HCT116 (cell line): ENCODE measurements at regions not wholly inside any gene's neighbourhood (a gene's known extent, or its start where the extent isn't known, plus 50 kb on each side); places are given as distances from the start of the nearest gene placed in this dataset.

Source experiments
- CEBPB ChIP-seq: IDR thresholded peaks from 2 replicates; pipeline ENCODE4 v1.6.1; 2012; ENCODE audit warnings: low read depth
- EGR1 ChIP-seq: IDR thresholded peaks from 2 replicates; pipeline ENCODE4 v1.6.1; 2012; ENCODE audit warnings: low read depth
- EZH2 ChIP-seq: fragments of 200-600 bp; sonication (generic); IDR thresholded peaks from 2 replicates; pipeline ENCODE4 v1.6.1; 2017; ENCODE audit warnings: antibody characterized with exemption, mixed run types
- POLR2A ChIP-seq: IDR thresholded peaks from 2 replicates; pipeline ENCODE4 v1.7.0; 2011; ENCODE audit warnings: borderline replicate concordance; ENCODE audit not compliant: insufficient read depth, insufficient read length; ENCODE audit errors: extremely low read depth
- TF ChIP-seq, protein P1 (sequence below), 3 experiments: fragments of 200-600 bp in 1 of 3; sonication (generic) in 1 of 3; IDR thresholded peaks in 2 of 3; conservative IDR thresholded peaks in 1 of 3; 2 replicates each; pipeline ENCODE4 v1.5.1; 2012 to 2017; ENCODE audit warnings: low read depth in 2 of 3, low read length in 2 of 3, antibody characterized with exemption in 1 of 3, borderline replicate concordance in 1 of 3, control low read depth in 1 of 3, mild to moderate bottlenecking in 1 of 3, mixed read lengths in 1 of 3, mixed run types in 1 of 3, moderate library complexity in 1 of 3; ENCODE audit not compliant: insufficient read depth in 1 of 3
- TF ChIP-seq, protein P2 (sequence below): IDR thresholded peaks from 2 replicates; pipeline ENCODE4 v1.6.1; 2012; ENCODE audit warnings: low read depth

DNA sequence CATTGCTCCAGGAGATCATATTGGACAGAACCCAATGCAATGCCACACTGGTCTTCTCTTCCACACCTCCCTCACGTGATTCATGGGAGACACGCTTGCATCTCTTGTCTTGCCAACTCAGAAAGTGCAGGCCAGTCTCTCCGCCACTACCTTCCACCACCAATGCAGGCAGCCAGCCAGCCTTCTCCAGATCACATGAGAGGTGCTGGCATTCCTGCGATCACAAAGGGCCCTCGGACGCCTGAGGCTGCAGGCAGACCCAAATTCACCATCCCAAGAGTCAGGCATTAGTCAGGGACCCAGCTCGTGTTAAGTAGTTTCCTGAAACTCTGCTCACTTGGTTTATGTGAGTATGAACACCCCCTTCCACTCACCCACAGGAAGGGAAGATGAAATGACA, 437.0 kb upstream of the ETAA1 start:
- TF ChIP-seq POLR2A (no peak), EZH2 (no peak), CEBPB (no peak), EGR1 (no peak)
- TF ChIP-seq, protein P1, sequence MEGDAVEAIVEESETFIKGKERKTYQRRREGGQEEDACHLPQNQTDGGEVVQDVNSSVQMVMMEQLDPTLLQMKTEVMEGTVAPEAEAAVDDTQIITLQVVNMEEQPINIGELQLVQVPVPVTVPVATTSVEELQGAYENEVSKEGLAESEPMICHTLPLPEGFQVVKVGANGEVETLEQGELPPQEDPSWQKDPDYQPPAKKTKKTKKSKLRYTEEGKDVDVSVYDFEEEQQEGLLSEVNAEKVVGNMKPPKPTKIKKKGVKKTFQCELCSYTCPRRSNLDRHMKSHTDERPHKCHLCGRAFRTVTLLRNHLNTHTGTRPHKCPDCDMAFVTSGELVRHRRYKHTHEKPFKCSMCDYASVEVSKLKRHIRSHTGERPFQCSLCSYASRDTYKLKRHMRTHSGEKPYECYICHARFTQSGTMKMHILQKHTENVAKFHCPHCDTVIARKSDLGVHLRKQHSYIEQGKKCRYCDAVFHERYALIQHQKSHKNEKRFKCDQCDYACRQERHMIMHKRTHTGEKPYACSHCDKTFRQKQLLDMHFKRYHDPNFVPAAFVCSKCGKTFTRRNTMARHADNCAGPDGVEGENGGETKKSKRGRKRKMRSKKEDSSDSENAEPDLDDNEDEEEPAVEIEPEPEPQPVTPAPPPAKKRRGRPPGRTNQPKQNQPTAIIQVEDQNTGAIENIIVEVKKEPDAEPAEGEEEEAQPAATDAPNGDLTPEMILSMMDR (IDR thresholded peaks at IDR 0.05 in 2 of 3, conservative IDR thresholded peaks at IDR 0.05 in 1 of 3; ENCODE audit: borderline replicate concordance in 1 of 3, insufficient read depth in 1 of 3, low read depth in 2 of 3, low read length in 2 of 3) = no peak
- TF ChIP-seq, protein P2, sequence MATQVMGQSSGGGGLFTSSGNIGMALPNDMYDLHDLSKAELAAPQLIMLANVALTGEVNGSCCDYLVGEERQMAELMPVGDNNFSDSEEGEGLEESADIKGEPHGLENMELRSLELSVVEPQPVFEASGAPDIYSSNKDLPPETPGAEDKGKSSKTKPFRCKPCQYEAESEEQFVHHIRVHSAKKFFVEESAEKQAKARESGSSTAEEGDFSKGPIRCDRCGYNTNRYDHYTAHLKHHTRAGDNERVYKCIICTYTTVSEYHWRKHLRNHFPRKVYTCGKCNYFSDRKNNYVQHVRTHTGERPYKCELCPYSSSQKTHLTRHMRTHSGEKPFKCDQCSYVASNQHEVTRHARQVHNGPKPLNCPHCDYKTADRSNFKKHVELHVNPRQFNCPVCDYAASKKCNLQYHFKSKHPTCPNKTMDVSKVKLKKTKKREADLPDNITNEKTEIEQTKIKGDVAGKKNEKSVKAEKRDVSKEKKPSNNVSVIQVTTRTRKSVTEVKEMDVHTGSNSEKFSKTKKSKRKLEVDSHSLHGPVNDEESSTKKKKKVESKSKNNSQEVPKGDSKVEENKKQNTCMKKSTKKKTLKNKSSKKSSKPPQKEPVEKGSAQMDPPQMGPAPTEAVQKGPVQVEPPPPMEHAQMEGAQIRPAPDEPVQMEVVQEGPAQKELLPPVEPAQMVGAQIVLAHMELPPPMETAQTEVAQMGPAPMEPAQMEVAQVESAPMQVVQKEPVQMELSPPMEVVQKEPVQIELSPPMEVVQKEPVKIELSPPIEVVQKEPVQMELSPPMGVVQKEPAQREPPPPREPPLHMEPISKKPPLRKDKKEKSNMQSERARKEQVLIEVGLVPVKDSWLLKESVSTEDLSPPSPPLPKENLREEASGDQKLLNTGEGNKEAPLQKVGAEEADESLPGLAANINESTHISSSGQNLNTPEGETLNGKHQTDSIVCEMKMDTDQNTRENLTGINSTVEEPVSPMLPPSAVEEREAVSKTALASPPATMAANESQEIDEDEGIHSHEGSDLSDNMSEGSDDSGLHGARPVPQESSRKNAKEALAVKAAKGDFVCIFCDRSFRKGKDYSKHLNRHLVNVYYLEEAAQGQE = no peak
